ENCODE measurements at regions not wholly inside any gene's neighbourhood (a gene's known extent, or its start where the extent isn't known, plus 50 kb on each side); places are given as distances from the start of the nearest gene placed in this dataset.
A peak's percentile ranks its signal among the peaks of the same experiment; 100 is the strongest.

DNA sequence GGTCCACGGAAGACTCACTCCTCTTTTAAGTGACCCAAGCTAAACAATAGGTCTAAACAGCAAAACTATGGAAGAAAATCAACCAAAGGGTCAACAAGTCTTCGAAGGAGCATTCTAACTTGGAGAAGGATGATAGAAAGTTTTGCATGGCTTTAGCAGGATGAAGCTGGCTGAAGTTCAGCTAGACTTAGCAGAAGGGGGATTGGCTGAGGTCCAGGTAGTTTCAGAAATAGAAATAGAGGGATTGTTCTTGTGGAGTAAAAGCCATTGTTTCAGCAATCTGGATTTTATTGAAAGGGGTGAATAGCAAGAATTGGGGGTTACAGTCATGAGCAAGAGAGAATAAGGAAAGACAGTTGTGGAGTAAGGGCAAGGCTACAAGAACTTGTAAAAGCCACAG is 84.7 kb upstream of the TSPAN8 start:
- FAIRE-seq = no peak
- DNase-seq (ENCODE audit: low spot score in 2 of 2) = no peak

DNA sequence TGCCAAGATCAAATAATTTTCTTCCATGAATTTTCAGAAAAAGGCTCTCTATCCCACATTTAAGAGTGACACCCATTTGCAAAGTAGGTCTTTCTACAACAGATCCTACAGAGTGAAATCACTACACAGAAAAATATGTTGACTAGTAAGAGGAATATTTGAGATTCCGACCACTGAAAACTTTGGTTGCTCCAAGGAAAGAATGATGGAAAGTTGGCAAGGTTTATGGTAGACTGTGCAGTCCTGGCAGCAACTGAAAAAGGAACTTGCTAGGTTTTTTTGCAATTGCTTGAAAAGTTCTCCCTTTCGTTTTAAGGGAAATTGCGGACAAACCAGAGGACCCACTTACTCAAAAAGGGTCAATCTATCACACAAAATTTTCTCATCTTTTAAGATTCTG is 83.1 kb upstream of the TSPAN8 start:
- no peak for DNase-seq (ENCODE audit: low spot score in 2 of 2)
- no peak for FAIRE-seq

DNA sequence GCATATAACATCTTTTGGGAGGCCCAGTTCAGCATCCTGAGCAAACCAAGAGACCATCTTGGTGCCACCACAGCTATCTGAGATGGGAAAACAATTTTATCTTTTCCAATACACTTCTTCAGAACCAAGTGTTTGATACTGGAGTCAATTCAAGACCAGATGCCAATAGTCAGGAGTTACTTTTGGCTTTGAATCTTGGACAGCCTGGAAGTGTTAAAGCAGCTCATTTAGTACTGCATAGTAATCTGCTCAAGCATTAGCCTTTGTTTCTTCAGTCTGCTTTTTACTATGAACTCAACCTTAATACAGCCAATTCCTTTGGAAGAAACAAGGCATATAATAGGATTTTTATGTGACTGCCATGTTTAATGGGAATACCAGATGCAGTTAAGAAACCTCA is 81.9 kb upstream of the TSPAN8 start:
- no peak for FAIRE-seq

DNA sequence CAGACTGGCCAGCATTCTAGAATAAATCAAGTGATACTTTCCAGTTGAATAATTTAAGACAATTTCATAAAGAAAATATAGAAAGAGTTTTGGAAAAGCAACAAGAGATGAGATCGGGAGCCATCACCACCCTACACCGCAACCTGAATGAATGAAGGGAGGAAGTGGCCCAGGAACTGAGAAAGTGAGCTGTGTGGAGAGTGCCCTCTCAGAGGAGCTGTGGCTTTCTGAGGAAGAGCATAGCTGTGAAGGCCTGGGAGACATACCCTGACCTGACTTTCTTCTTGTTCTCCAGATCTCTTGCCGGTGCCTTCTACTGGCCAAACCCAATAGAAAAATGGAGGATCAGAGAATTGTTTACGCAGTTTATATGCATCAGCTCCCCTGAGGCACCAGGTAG is 79.3 kb upstream of the TSPAN8 start:
- DNase-seq (ENCODE audit: low spot score in 2 of 2) (no peak), FAIRE-seq (no peak)

More for the DNA sequence above, 81.9 kb upstream of the TSPAN8 start:
- DNase-seq (ENCODE audit: low spot score in 2 of 2) = no peak

DNA sequence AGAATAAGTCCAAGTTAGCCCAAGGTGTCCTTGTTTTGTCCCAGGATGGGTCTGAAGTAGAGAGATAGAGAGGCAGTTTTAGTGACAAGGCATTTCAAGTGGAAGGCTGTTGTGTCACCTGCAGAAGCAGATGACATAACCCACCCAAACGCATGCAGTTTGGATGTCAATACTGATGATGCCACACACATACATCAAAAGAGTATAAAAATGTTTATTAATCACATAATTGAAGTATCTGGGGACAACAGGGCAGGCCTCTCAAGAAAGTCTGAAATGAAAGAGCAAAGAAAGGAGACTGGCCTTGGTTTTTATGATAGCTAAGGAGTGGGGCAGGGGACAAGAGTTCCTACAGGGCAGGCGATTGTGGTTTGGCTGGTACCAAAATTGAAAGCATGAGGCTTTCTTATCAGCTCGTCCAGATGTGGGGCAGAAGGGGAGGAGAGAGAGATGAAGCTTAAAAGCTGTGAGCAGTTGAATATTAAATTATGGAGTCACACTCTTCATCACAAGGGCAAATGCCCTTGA is 78.4 kb upstream of the TSPAN8 start:
- no peak for FAIRE-seq

DNA sequence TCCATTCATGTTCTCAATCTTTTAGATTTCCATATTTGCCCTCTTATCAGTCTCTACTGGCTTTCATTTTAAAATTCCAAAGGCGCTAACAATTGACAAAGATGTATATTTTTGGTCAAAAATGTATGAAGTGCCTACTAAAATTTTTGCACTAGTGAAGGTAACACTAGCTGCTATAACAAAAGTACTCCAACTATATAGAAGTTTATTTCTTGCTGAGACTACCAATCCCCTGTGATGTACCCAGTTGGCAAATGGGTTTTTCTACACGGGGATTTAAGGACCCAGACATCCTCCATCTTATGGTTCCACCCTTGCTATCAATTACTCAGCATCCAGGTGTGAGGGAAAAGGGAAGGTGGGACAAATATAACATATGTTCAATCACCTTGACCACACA is 75.3 kb upstream of the TSPAN8 start:
- DNase-seq (ENCODE audit: low spot score in 2 of 2) = no peak
- FAIRE-seq = no peak

More for the DNA sequence above, 78.4 kb upstream of the TSPAN8 start:
- no peak for DNase-seq (ENCODE audit: low spot score in 2 of 2)

DNA sequence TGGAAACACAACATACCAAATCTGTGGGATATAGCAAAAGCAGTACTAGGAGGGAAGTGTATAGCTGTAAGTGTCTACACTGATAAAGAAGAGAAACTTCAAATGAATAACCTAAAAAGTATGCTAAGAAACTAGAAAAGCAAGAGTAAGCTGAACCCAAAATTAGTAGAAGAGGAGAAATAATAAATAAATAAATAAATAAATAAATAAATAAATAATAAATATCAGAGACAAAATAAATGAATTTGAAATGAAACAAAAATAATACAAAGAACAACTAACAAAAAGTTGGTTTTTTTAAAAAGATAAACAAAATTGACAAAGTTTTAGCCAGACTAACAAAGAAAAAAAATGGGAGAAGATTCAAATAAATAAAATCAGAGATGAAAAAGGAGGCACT is 72.7 kb upstream of the TSPAN8 start:
- FAIRE-seq = peak; percentile 90
- no peak for DNase-seq (ENCODE audit: low spot score in 2 of 2)

DNA sequence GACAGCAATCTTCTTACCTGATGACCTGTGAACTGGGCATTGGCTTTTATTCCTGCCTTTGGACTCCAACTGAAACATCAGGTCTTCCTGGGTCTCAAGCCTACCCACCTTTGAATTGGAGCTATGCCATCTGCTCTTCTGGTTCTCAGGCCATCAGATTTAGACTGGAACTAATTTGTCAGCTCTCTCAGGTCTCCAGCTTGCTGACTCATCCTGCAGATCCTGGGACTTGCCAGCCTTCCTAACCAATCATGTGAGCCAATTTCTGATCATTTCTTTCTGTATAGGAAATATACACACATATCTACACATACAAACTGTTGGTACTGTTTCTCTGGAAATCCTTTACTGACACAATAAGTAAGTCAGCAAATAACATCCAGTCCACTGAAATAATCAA is 65.3 kb upstream of the TSPAN8 start:
- DNase-seq (ENCODE audit: low spot score in 2 of 2) (no peak), FAIRE-seq (no peak)

DNA sequence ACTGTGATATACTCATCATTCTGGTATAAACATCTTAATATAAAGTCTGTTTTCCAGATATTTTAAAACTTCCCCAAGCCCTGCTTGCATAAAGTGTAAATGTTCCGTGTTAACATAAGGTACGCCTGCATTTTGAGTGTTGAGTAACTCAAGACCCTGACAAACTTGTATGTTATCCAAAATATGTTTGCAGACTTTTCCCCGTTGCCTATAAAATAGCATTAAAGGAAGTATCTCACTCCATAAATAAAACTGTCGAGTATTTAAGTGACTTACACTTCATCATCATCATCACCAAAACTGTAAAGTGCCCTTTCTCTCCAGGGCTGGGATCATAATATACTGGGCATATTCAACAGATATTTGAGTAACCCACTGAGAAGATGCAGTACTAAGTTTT is 64.6 kb upstream of the TSPAN8 start:
- DNase-seq (ENCODE audit: low spot score in 2 of 2) (no peak), FAIRE-seq (no peak)

DNA sequence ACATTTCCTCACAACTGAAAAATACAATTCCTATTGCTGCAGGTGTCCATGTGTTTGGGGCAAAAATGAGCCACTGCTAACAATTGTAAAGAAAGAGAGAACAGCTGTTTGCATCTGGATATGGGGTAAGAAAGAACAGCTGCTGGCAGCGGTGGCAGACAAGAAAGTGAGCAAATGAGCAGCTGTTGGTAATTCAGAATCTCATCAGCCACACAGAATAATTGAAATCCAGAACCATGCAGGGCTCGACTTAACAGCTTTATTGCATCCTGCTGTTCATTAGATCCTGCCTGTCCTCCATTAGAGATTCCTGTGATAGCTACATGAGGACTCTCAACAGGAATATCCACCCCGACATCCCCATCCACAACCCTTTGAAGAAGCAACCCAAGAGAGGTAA is 62.5 kb upstream of the TSPAN8 start:
- DNase-seq (ENCODE audit: low spot score in 2 of 2) = no peak
- FAIRE-seq = no peak

DNA sequence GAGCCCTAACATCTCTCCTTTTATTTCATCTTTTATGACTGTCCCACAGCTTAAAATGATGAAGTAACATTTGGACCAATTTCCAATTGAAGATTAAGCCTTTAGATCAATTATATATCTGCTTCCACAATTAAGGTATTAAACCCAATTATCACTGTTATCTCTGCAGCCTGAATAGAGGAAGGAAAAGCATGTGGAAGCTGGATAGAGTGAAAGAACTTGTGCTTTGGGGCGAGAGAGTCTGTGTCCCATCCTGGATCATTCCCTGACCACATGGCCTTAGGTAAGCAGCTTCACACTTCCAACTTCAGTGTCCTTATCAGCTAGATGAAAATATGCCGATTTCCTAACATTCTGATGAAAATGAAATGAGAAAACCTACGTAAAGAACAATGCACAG is 61.4 kb upstream of the TSPAN8 start:
- FAIRE-seq = no peak
- no peak for DNase-seq (ENCODE audit: low spot score in 2 of 2)

DNA sequence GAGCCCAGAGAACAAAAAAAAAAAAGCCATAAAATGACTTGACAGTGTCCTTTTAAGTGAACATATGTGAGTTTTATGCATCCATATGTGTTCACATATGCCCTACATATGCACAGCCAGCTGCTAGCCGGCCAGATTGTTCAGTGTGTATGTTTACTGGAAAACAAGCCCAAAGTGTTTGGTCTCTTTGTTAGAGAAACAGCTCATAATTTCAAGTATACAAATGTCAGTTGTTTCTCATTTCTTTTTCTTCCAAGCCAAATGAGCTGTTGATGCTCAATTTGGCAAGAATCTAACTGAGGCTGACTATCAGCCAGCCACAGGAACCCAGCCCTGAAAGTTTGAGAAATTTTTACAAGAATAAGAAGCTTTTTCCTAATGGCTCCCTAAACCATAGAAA is 60.8 kb upstream of the TSPAN8 start:
- no peak for DNase-seq (ENCODE audit: low spot score in 2 of 2)
- FAIRE-seq = no peak

DNA sequence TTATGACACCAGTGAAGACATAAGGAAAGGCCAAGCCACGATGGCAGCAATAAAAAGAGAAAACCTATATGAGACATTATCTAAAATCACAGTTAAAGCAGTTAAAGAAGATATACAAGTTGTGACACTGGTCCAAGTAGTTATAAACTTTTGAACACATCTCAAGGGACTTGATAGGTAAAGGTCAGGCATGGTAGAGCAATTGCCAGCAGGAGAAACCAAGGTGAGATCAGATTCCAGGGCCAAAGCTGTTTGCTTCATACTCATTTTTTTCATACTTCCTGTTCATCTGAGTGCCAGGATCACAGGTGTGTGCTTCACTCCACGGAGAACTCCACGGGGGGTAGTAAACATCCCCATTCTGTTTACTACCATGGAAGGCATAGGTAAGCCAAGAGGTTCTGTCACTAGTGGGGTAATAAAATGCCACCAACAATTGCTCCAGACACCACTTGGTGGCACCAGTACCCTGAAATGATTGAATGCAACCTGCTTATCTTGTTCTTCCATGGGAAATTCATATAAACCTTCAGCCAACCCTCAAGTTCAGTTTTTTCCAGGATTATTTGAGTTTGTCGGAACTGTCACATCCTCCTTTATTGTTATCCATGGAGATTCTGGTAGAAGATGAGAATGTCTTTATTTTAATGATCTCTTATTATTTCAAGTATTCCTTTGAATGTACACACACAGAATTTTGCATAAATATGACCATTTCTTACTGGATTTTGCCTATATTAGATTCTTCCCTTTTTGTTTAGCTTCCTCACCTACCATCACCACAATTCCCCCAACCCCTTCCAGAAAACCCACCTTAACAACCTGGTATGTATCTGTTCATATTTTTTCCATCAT is 59.2 kb upstream of the TSPAN8 start:
- FAIRE-seq (no peak), DNase-seq (ENCODE audit: low spot score in 2 of 2) (peak in 1 of 2 donors; percentile 4)

DNA sequence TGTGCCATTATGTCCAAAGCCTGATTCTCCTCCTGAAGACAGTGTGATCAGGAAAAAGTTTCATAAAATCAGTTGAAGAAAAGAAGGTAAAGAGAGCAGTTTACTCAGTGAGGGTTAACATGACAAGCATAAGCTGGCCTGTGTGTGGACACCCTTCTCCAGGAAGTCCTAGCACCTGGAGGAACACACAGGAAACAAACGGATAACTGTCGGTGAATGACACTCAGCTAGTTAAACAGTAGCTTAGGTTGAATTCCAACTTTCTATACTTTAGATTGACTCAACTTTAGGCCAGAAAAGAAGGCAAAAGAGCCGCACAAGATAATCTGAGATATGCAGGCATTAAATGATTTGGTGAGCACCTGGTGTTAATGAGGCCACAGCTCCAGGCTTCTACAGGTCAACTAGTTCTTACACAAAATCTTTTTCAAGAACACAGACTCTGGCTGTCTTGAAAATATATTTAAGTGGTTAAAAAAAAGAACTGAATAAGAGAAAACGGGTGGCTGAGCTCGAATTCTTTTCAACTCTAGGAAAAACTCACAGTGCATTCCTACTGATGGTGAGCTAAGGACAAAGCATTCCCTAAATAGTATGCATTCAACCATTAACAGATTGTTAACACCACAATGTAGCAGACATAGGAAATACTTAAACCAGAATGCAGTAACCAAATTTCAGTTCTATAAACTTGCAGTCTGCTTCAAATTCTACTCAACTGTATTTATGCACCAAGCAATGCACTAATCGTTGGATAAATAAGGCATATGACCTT is 56.9 kb upstream of the TSPAN8 start:
- DNase-seq (ENCODE audit: low spot score in 2 of 2) = no peak
- no peak for FAIRE-seq

DNA sequence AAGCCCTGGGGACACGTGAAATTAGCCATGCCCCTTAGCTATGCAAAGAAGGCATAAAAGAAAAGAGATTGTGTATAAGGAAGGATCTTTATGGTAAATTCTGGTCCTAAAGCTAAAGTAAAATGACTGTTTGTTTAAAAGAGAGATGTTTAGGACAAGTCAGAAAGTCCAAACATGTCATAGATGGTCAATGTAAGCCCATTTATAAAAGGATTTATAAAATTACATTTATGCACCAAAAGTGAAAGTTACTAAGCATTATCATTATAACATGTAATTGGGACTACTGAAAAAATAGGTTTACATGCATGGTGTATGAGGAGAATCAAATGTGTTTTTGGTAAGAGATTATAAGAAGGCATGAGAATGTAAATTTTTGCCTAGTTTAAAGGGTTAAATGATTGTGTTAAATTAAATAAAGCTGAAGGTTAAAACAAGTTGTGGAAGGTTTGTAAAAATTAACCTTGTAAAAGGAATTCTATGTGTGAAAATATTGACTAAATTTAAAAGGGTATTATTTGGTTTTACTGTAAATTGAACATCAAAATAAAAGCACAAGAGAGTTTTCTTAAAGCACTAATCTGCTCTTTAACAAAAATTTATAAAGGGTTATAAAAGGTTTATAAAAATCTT is 50.4 kb upstream of the TSPAN8 start:
- DNase-seq (ENCODE audit: low spot score in 2 of 2) (no peak), FAIRE-seq (no peak)
